PC-3 (cell line): ENCODE measurements at regions not wholly inside any gene's neighbourhood (a gene's known extent, or its start where the extent isn't known, plus 50 kb on each side); places are given as distances from the start of the nearest gene placed in this dataset.
A peak's percentile ranks its signal among the peaks of the same experiment; 100 is the strongest.

Experiments used
- ATAC-seq: fragments of 200-7000 bp; cut with Tn5 transposase; 2 replicates; pipeline ENCODE4 v1.9.1; 2020; ENCODE audit warnings: mild to moderate bottlenecking, moderate library complexity
- BruUV-seq: library from RNA; stranded (reverse); fragments of 400-500 nt; replicated peaks from 2 replicates; lab custom pipeline; 2021; lab: Mats Ljungman, UMichigan
- CTCF ChIA-PET: fragments of 300-600 bp; sonication (Branson Sonifier 250); formaldehyde crosslinking; loops from one replicate; lab custom pipeline; 2022; ENCODE audit warnings: antibody characterized with exemption; lab: Charles Lee
- POLR2A ChIA-PET: fragments of 300-600 bp; sonication (Branson Sonifier 250); formaldehyde crosslinking; loops from one replicate; lab custom pipeline; 2022; ENCODE audit warnings: antibody characterized with exemption; ENCODE audit not compliant: unreplicated experiment; lab: Charles Lee
- DNase-seq: peaks from one replicate; pipeline ENCODE4 v3.0.0-alpha.2; 2015
- H2AFZ ChIP-seq: fragments of 300-600 bp; sonication (generic); 2 replicates; pipeline ENCODE4 v1.6.0; 2016; ENCODE audit warnings: antibody characterized with exemption, low read length
- H3F3A ChIP-seq: fragments of 300-600 bp; sonication (generic); one replicate; pipeline ENCODE4 v1.6.0; 2017; ENCODE audit warnings: antibody characterized with exemption, low read length, control low read depth, mild to moderate bottlenecking; ENCODE audit not compliant: unreplicated experiment
- H3K27ac ChIP-seq: fragments of 300-600 bp; sonication (generic); 2 replicates; pipeline ENCODE4 v1.5.1; 2016; ENCODE audit warnings: mild to moderate bottlenecking, low read length
- H3K27me3 ChIP-seq: fragments of 300-600 bp; sonication (generic); 2 replicates; pipeline ENCODE4 v1.6.1; 2016; ENCODE audit warnings: low read length, mixed read lengths
- H3K36me3 ChIP-seq: fragments of 300-600 bp; sonication (generic); 2 replicates; pipeline ENCODE4 v1.6.1; 2016; ENCODE audit warnings: low read depth, mixed run types, low read length, mixed read lengths
- H3K4me1 ChIP-seq: fragments of 300-600 bp; sonication (generic); 2 replicates; pipeline ENCODE4 v1.5.1; 2016; ENCODE audit warnings: low read length; ENCODE audit not compliant: insufficient read depth
- H3K4me2 ChIP-seq: fragments of 300-600 bp; sonication (generic); 2 replicates; pipeline ENCODE4 v1.6.0; 2016; ENCODE audit warnings: low read length
- H3K4me3 ChIP-seq: fragments of 300-600 bp; sonication (generic); 2 replicates; pipeline ENCODE4 v1.5.1; 2016; ENCODE audit warnings: mild to moderate bottlenecking, low read length, mixed read lengths
- H3K79me2 ChIP-seq: fragments of 300-600 bp; sonication (generic); 2 replicates; pipeline ENCODE4 v1.6.1; 2017; ENCODE audit warnings: low read length, mixed read lengths
- H3K9ac ChIP-seq: fragments of 300-600 bp; sonication (generic); 2 replicates; pipeline ENCODE4 v1.6.0; 2016; ENCODE audit warnings: mild to moderate bottlenecking, low read length
- H3K9me2 ChIP-seq: fragments of 300-600 bp; sonication (generic); replicated peaks from 2 replicates; pipeline ENCODE4 v1.6.1; 2016; ENCODE audit warnings: mixed run types, low read length, mixed read lengths
- H3K9me3 ChIP-seq: fragments of 300-600 bp; sonication (generic); 2 replicates; pipeline ENCODE4 v1.6.1; 2016; ENCODE audit warnings: low read length, mixed read lengths
- H4K20me1 ChIP-seq: fragments of 300-600 bp; sonication (generic); 2 replicates; pipeline ENCODE4 v1.6.1; 2016; ENCODE audit warnings: low read length, mixed read lengths
- EZH2 ChIP-seq: fragments of 300-600 bp; sonication (generic); IDR thresholded peaks from one replicate; pipeline ENCODE4 v1.6.1; 2017; ENCODE audit warnings: antibody characterized with exemption, mild to moderate bottlenecking, low read length; ENCODE audit not compliant: unreplicated experiment
- EZH2phosphoT487 ChIP-seq: fragments of 300-600 bp; sonication (generic); IDR thresholded peaks from 2 replicates; pipeline ENCODE4 v1.6.1; 2018; ENCODE audit warnings: mild to moderate bottlenecking, antibody characterized with exemption, low read length, borderline replicate concordance
- intact Hi-C: fragments of 100-400 bp; cut with micrococcal nuclease; formaldehyde crosslinking; loops from 2 replicates; pipeline ENCODE4 v1.9.0; 2023
- TF ChIP-seq, protein P1 (sequence below): fragments of 300-600 bp; sonication (generic); conservative IDR thresholded peaks from 2 replicates; pipeline ENCODE4 v1.5.1; 2017; ENCODE audit warnings: antibody characterized with exemption, low read depth, mild to moderate bottlenecking, low read length

GRCh38 chr2:40725040-40725439, 273.1 kb upstream of the SLC8A1 start:
- TF ChIP-seq EZH2 = no peak
- TF ChIP-seq EZH2phosphoT487 = no peak
- TF ChIP-seq, protein P1, sequence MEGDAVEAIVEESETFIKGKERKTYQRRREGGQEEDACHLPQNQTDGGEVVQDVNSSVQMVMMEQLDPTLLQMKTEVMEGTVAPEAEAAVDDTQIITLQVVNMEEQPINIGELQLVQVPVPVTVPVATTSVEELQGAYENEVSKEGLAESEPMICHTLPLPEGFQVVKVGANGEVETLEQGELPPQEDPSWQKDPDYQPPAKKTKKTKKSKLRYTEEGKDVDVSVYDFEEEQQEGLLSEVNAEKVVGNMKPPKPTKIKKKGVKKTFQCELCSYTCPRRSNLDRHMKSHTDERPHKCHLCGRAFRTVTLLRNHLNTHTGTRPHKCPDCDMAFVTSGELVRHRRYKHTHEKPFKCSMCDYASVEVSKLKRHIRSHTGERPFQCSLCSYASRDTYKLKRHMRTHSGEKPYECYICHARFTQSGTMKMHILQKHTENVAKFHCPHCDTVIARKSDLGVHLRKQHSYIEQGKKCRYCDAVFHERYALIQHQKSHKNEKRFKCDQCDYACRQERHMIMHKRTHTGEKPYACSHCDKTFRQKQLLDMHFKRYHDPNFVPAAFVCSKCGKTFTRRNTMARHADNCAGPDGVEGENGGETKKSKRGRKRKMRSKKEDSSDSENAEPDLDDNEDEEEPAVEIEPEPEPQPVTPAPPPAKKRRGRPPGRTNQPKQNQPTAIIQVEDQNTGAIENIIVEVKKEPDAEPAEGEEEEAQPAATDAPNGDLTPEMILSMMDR = no peak
- no peaks in the 10 kb centered on the region for H3K27me3 ChIP-seq
- no peak overlapping the region for H3K4me3 ChIP-seq
- ATAC-seq (no peak), DNase-seq (no peak)
- H3F3A ChIP-seq = no peaks in the 10 kb centered on the region
- H3K4me1 ChIP-seq = peaks cover 10% of the 10 kb centered on the region; the same call in 1 of the 2 replicates
- H3K9me2 ChIP-seq = no peaks in the 10 kb centered on the region
- no peak overlapping the region for H2AFZ ChIP-seq
- H3K36me3 ChIP-seq = no peaks in the 10 kb centered on the region
- no peaks in the 10 kb centered on the region for H3K79me2 ChIP-seq
- H3K9ac ChIP-seq = no peak overlapping the region
- POLR2A ChIA-PET = no interaction called here
- CTCF ChIA-PET = no interaction called here
- intact Hi-C loops = no loop called here
- H3K9me3 ChIP-seq = no peaks in the 10 kb centered on the region
- H4K20me1 ChIP-seq = no peaks in the 10 kb centered on the region
- BruUV-seq = no TSS peak
- no peak overlapping the region for H3K4me2 ChIP-seq
- H3K27ac ChIP-seq = no peak overlapping the region

DNA sequence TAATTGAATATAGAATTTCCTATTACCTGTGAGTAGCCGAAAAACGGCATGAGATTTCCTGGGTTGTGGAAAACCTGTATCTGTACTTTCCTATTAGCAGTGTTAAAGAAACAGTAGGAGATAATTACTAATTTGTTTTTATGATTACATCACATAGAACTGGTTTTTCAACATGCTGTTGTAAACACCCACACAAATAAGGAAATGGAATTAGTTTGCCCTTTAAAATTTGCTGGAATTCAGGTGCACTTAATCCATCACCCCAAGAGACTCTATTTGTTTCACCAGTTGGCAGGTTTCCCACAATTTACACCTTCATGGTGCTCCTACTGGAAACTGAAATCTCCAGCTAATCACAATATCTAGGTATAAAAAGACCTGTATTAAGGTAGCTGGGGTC, 274.1 kb upstream of the SLC8A1 start:
- Histone ChIP-seq H3K27me3 (no peaks in the 10 kb centered on the region), H3K4me1 (peaks cover 10% of the 10 kb centered on the region; the same call in 1 of the 2 replicates), H4K20me1 (no peaks in the 10 kb centered on the region), H2AFZ (no peak overlapping the region), H3K4me2 (no peak overlapping the region), H3K79me2 (no peaks in the 10 kb centered on the region), H3K36me3 (no peaks in the 10 kb centered on the region), H3F3A (no peaks in the 10 kb centered on the region), H3K9ac (no peak overlapping the region), H3K27ac (no peak overlapping the region), H3K9me2 (no peaks in the 10 kb centered on the region), H3K4me3 (no peak overlapping the region), H3K9me3 (no peaks in the 10 kb centered on the region)
- ChIA-PET CTCF (no interaction called here), POLR2A (no interaction called here)
- BruUV-seq = no TSS peak
- TF ChIP-seq, protein P1 = no peak
- TF ChIP-seq EZH2phosphoT487 (no peak), EZH2 (no peak)
- ATAC-seq (no peak), DNase-seq (no peak)
- intact Hi-C loops = no loop called here

DNA sequence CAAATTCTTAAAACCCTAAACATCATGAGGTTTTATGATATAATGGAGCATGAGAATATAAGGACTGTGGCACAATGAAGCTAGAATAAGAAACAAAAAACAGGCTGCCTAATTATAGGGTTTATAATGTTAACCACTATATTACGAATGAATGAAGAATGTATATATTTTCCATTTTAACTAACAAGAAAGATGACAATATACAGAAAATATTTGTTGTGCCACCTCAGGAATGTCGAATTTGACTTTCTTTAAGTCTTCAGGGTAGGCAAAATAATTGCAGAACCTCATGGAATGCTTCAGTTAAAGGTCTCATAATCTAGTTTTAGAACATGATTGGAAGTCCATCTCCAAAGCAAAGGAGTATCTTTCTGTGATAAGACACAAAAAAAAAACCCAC, 282.9 kb upstream of the SLC8A1 start:
- TF ChIP-seq EZH2 (no peak), EZH2phosphoT487 (no peak)
- TF ChIP-seq, protein P1 = no peak
- Histone ChIP-seq H4K20me1 (no peaks in the 10 kb centered on the region), H3K4me2 (peak overlapping the region; percentile 32), H3K79me2 (no peaks in the 10 kb centered on the region), H2AFZ (0 out of 2 replicates have a peak overlapping the region, but pooled peaks have one; percentile 24), H3K27ac (0 out of 2 replicates have a peak overlapping the region, but pooled peaks have one; percentile 1), H3K4me3 (no peak overlapping the region), H3K9ac (no peak overlapping the region), H3K36me3 (no peaks in the 10 kb centered on the region), H3K4me1 (peaks cover 48% of the 10 kb centered on the region), H3K27me3 (no peaks in the 10 kb centered on the region), H3K9me3 (no peaks in the 10 kb centered on the region), H3F3A (no peaks in the 10 kb centered on the region), H3K9me2 (no peaks in the 10 kb centered on the region)
- ATAC-seq (peak; percentile 54), DNase-seq (peak; percentile 70)
- POLR2A ChIA-PET = interaction anchor here (0.6 kb wide), 1 partner anchor 477 kb away, joined by 6 read pairs; no protein-coding TSS in a partner anchor
- CTCF ChIA-PET = interaction anchor here (0.5 kb wide), 1 partner anchor 1277 kb away, joined by 3 read pairs; no protein-coding TSS in a partner anchor
- intact Hi-C loops = loop anchor here (5.0 kb wide), 1 partner anchor 82 kb away; no protein-coding TSS in a partner anchor
- no TSS peak for BruUV-seq
